IMR-90 (cell line): ENCODE measurements at regions not wholly inside any gene's neighbourhood (a gene's known extent, or its start where the extent isn't known, plus 50 kb on each side); places are given as distances from the start of the nearest gene placed in this dataset.

Experiments used
- BHLHE40 ChIP-seq: fragments of 150-350 bp; IDR thresholded peaks from 2 replicates; pipeline ENCODE4 v1.6.1; 2016; ENCODE audit warnings: mild to moderate bottlenecking, low read depth, low read length
- CEBPB ChIP-seq: IDR thresholded peaks from 2 replicates; pipeline ENCODE4 v1.6.1; 2012; ENCODE audit warnings: low read depth, low read length, improper control_type of control experiment
- FOS ChIP-seq: fragments of 150-350 bp; IDR thresholded peaks from 2 replicates; pipeline ENCODE4 v1.6.1; 2016; ENCODE audit warnings: low read depth, low read length
- MAFK ChIP-seq: IDR thresholded peaks from 2 replicates; pipeline ENCODE4 v1.6.1; 2012; ENCODE audit warnings: low read depth, low read length, improper control_type of control experiment
- MAZ ChIP-seq: IDR thresholded peaks from 2 replicates; pipeline ENCODE4 v1.6.1; 2012; ENCODE audit warnings: low read depth, mild to moderate bottlenecking, low read length, improper control_type of control experiment, moderate library complexity, borderline replicate concordance
- MXI1 ChIP-seq: IDR thresholded peaks from 2 replicates; pipeline ENCODE4 v1.6.1; 2012; ENCODE audit warnings: low read depth, mild to moderate bottlenecking, low read length, moderate library complexity, borderline replicate concordance
- NFE2L2 ChIP-seq: fragments of 150-350 bp; IDR thresholded peaks from 2 replicates; pipeline ENCODE4 v1.6.1; 2016; ENCODE audit warnings: low read depth, mild to moderate bottlenecking, low read length
- POLR2A ChIP-seq: IDR thresholded peaks from 2 replicates; pipeline ENCODE4 v1.6.1; 2012; ENCODE audit warnings: mild to moderate bottlenecking, low read depth, low read length
- RAD21 ChIP-seq: IDR thresholded peaks from 2 replicates; pipeline ENCODE4 v1.6.1; 2012; ENCODE audit warnings: low read length, improper control_type of control experiment
- RCOR1 ChIP-seq: IDR thresholded peaks from 2 replicates; pipeline ENCODE4 v1.6.1; 2012; ENCODE audit warnings: mild to moderate bottlenecking, low read length, improper control_type of control experiment; ENCODE audit not compliant: insufficient replicate concordance
- RFX5 ChIP-seq: IDR thresholded peaks from 2 replicates; pipeline ENCODE4 v1.8.0; 2012; ENCODE audit warnings: low read depth, mild to moderate bottlenecking, low read length, moderate library complexity
- USF2 ChIP-seq: fragments of 150-350 bp; IDR thresholded peaks from 2 replicates; pipeline ENCODE4 v1.6.1; 2017; ENCODE audit warnings: mild to moderate bottlenecking, antibody characterized with exemption, low read length, low read depth
- TF ChIP-seq, protein P1 (sequence below): conservative IDR thresholded peaks from 2 replicates; pipeline ENCODE4 v1.5.1; 2012; ENCODE audit warnings: mild to moderate bottlenecking, low read depth, low read length, improper control_type of control experiment

DNA sequence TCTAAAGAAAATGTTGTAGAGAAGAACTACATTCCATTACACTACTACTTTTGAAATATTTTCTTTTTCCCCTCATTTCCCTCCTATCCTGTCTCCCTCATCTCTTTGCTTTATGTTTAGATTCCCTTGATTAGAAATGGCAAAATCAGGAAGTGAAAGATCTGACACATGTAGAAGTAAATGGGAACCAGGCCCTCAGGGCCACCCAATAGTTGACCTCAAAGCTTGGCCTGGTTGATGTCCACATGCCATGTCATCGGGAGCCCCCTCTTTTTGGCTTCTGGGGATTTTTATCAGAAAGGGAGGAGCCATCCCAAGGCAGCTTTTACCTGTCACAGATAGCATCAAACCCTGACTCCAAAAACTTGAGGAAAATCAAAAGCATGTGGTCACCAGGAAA is 168.3 kb upstream of the ECI2 start:
- TF ChIP-seq, protein P1, sequence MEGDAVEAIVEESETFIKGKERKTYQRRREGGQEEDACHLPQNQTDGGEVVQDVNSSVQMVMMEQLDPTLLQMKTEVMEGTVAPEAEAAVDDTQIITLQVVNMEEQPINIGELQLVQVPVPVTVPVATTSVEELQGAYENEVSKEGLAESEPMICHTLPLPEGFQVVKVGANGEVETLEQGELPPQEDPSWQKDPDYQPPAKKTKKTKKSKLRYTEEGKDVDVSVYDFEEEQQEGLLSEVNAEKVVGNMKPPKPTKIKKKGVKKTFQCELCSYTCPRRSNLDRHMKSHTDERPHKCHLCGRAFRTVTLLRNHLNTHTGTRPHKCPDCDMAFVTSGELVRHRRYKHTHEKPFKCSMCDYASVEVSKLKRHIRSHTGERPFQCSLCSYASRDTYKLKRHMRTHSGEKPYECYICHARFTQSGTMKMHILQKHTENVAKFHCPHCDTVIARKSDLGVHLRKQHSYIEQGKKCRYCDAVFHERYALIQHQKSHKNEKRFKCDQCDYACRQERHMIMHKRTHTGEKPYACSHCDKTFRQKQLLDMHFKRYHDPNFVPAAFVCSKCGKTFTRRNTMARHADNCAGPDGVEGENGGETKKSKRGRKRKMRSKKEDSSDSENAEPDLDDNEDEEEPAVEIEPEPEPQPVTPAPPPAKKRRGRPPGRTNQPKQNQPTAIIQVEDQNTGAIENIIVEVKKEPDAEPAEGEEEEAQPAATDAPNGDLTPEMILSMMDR: no peak
- TF ChIP-seq RAD21 (no peak), MAZ (no peak), POLR2A (no peak), MAFK (no peak), FOS (no peak), RCOR1 (no peak), CEBPB (no peak), MXI1 (no peak), USF2 (no peak), RFX5 (no peak), NFE2L2 (no peak), BHLHE40 (no peak)
